NCI-H526 (cell line): ENCODE measurements at regions not wholly inside any gene's neighbourhood (a gene's known extent, or its start where the extent isn't known, plus 50 kb on each side); places are given as distances from the start of the nearest gene placed in this dataset.
A peak's percentile ranks its signal among the peaks of the same experiment; 100 is the strongest.

Experiments used
- DNase-seq, 2 experiments: peaks; one replicate each; lab custom pipeline; 2025; lab: John Stamatoyannopoulos, UW

- no peak for DNase-seq
Measured at GRCh38 chr11:128365044-128365443, 222.3 kb downstream of the ETS1 start.

GRCh38 chr11:128361451-128362020, 225.8 kb downstream of the ETS1 start:
- DNase-seq, result peak; percentile 16 to 30

GRCh38 chr11:128359515-128359914, 227.8 kb downstream of the ETS1 start:
- no peak for DNase-seq

- DNase-seq, result no peak
Measured at GRCh38 chr11:128357073-128357472, 230.3 kb downstream of the ETS1 start.

- no peak for DNase-seq
Measured at GRCh38 chr11:128355558-128355957, 231.8 kb downstream of the ETS1 start.

- DNase-seq, result no peak
Measured at GRCh38 chr11:128354476-128354875, 232.9 kb downstream of the ETS1 start.

GRCh38 chr11:128351168-128351567, 236.2 kb downstream of the ETS1 start:
- no peak for DNase-seq

GRCh38 chr11:128349650-128350299, 237.6 kb downstream of the ETS1 start:
- DNase-seq, result no peak

GRCh38 chr11:128346804-128347203, 240.6 kb downstream of the ETS1 start:
- no peak for DNase-seq

GRCh38 chr11:128345316-128345715, 242.0 kb downstream of the ETS1 start:
- no peak for DNase-seq

- DNase-seq, result no peak
Measured at GRCh38 chr11:128343870-128344269, 243.5 kb downstream of the ETS1 start.

- no peak for DNase-seq
Measured at GRCh38 chr11:128343135-128343514, 244.2 kb downstream of the ETS1 start.

GRCh38 chr11:128342511-128343134, 244.7 kb downstream of the ETS1 start:
- DNase-seq, result peak in 1 of 2 experiments; percentile 47

- no peak for DNase-seq
Measured at GRCh38 chr11:128341280-128342248, 245.8 kb downstream of the ETS1 start.

GRCh38 chr11:128339792-128340191, 247.6 kb downstream of the ETS1 start:
- DNase-seq, result no peak

- no peak for DNase-seq
Measured at GRCh38 chr11:128338811-128339210, 248.5 kb downstream of the ETS1 start.

- DNase-seq, result no peak
Measured at GRCh38 chr11:128336203-128336602, 251.2 kb downstream of the ETS1 start.

GRCh38 chr11:128335729-128336128, 251.6 kb downstream of the ETS1 start:
- DNase-seq, result no peak

GRCh38 chr11:128334311-128335044, 252.9 kb downstream of the ETS1 start:
- no peak for DNase-seq

GRCh38 chr11:128331317-128331716, 256.0 kb downstream of the ETS1 start:
- no peak for DNase-seq

- no peak for DNase-seq
Measured at GRCh38 chr11:128330203-128330602, 257.2 kb downstream of the ETS1 start.
